A549 (cell line): ENCODE measurements at regions not wholly inside any gene's neighbourhood (a gene's known extent, or its start where the extent isn't known, plus 50 kb on each side); places are given as distances from the start of the nearest gene placed in this dataset.

Experiments used
- ATAC-seq, 2 experiments: fragments of 200-7000 bp in 1 of 2; fragments of >200 bp in 1 of 2; cut with Nextera tagmentation in 1 of 2; cut with Tn5 transposase in 1 of 2; 3 replicates each; pipeline versions ENCODE4 v1.8.0 to v1.9.1; 2018 to 2020; ENCODE audit warnings: mild to moderate bottlenecking in 1 of 2, moderate library complexity in 1 of 2
- CTCF ChIA-PET: fragments of 300-600 bp; sonication (Branson Sonifier 250); formaldehyde crosslinking; extraction: SDS; loops from one replicate; lab custom pipeline; 2021; ENCODE audit warnings: antibody characterized with exemption, inconsistent platforms; lab: Yijun Ruan, JAX
- POLR2A ChIA-PET: fragments of 350-600 bp; formaldehyde crosslinking; extraction: SDS; loops from one replicate; lab custom pipeline; 2021; ENCODE audit warnings: antibody characterized with exemption, inconsistent platforms; lab: Yijun Ruan, JAX
- DNase-seq, 2 experiments: peaks; one replicate each; pipeline versions ENCODE4 v3.0.0 to v3.0.0-alpha.2; 2011 to 2016; ENCODE audit warnings: low read depth in 1 of 2, low spot score in 1 of 2
- FAIRE-seq: peaks from 2 replicates; lab custom pipeline; 2011; peaks lifted over from hg19 to GRCh38; lab: Jason Lieb, UNC
- H3K27ac ChIP-seq, 2 experiments: fragments of >200 bp; sonication (Bioruptor Twin); formaldehyde crosslinking; 3 replicates each; pipeline ENCODE4 v1.5.1; 2016 to 2017
- H3K4me1 ChIP-seq: fragments of >200 bp; sonication (Bioruptor Twin); formaldehyde crosslinking; 3 replicates; pipeline ENCODE4 v1.6.1; 2016
- H3K4me2 ChIP-seq: fragments of >200 bp; sonication (Bioruptor Twin); formaldehyde crosslinking; 3 replicates; pipeline ENCODE4 v1.6.1; 2016
- H3K4me3 ChIP-seq: fragments of >200 bp; sonication (Bioruptor Twin); formaldehyde crosslinking; 3 replicates; pipeline ENCODE4 v1.5.1; 2016
- H3K9me3 ChIP-seq: fragments of >200 bp; sonication (Bioruptor Twin); formaldehyde crosslinking; 3 replicates; pipeline ENCODE4 v1.6.1; 2016
- BCL3 ChIP-seq: fragments of >200 bp; sonication (Bioruptor Twin); formaldehyde crosslinking; IDR thresholded peaks from 3 replicates; pipeline ENCODE4 v1.6.1; 2016
- CBX2 ChIP-seq: fragments of 200-600 bp; sonication (generic); IDR thresholded peaks from 2 replicates; pipeline ENCODE4 v1.6.1; 2016; ENCODE audit warnings: low read depth, mild to moderate bottlenecking, borderline replicate concordance
- CBX8 ChIP-seq: fragments of 200-600 bp; sonication (generic); IDR thresholded peaks from 2 replicates; pipeline ENCODE4 v1.6.1; 2016
- CHD2 ChIP-seq: fragments of 150-350 bp; IDR thresholded peaks from 2 replicates; pipeline ENCODE4 v1.6.1; 2014; ENCODE audit warnings: low read length; ENCODE audit not compliant: partially characterized antibody
- CHD4 ChIP-seq: fragments of 200-600 bp; sonication (generic); IDR thresholded peaks from 2 replicates; pipeline ENCODE4 v1.6.1; 2016; ENCODE audit warnings: antibody characterized with exemption, mild to moderate bottlenecking, borderline replicate concordance
- E2F6 ChIP-seq: IDR thresholded peaks from 2 replicates; pipeline ENCODE4 v1.6.1; 2012; ENCODE audit warnings: low read depth, borderline replicate concordance
- EP300 ChIP-seq, 2 experiments: fragments of >200 bp; sonication (Bioruptor Twin); formaldehyde crosslinking; IDR thresholded peaks; 2 replicates in 1 of 2; 3 replicates in 1 of 2; pipeline ENCODE4 v1.6.1; 2016 to 2017
- FOSB ChIP-seq: fragments of 250-450 bp; sonication (Bioruptor Pico); IDR thresholded peaks from 2 replicates; pipeline ENCODE4 v1.5.0; 2020; ENCODE audit warnings: mild to moderate bottlenecking, moderate library complexity
- FOXS1 ChIP-seq: fragments of 250-450 bp; sonication (Bioruptor Pico); IDR thresholded peaks from 2 replicates; pipeline ENCODE4 v1.5.0; 2020; ENCODE audit warnings: mild to moderate bottlenecking, moderate library complexity
- HMGXB4 ChIP-seq: fragments of 250-450 bp; sonication (Bioruptor Pico); IDR thresholded peaks from 2 replicates; pipeline ENCODE4 v1.5.0; 2021; ENCODE audit warnings: mild to moderate bottlenecking, moderate library complexity, borderline replicate concordance
- JUN ChIP-seq, 2 experiments: fragments of >200 bp; sonication (Bioruptor Twin); formaldehyde crosslinking; IDR thresholded peaks; 2 replicates in 1 of 2; 3 replicates in 1 of 2; pipeline ENCODE4 v1.6.1; 2016 to 2017
- JUNB ChIP-seq: fragments of >200 bp; sonication (Bioruptor Twin); formaldehyde crosslinking; IDR thresholded peaks from 2 replicates; pipeline ENCODE4 v1.6.1; 2016
- MAFK ChIP-seq: fragments of 450-650 bp; IDR thresholded peaks from 2 replicates; pipeline ENCODE4 v1.6.1; 2014; ENCODE audit not compliant: partially characterized antibody
- MAX ChIP-seq: IDR thresholded peaks from 2 replicates; pipeline ENCODE4 v1.6.1; 2012
- MAZ ChIP-seq: fragments of 150-350 bp; IDR thresholded peaks from 2 replicates; pipeline ENCODE4 v1.6.1; 2014; ENCODE audit warnings: antibody characterized with exemption, low read depth, low read length, borderline replicate concordance
- POLR2A ChIP-seq: IDR thresholded peaks from 2 replicates; pipeline ENCODE4 v1.6.1; 2012; ENCODE audit warnings: mild to moderate bottlenecking, low read length
- RCOR1 ChIP-seq: fragments of 150-350 bp; IDR thresholded peaks from 2 replicates; pipeline ENCODE4 v1.6.1; 2014; ENCODE audit warnings: antibody characterized with exemption, low read length, low read depth
- TFCP2L1 ChIP-seq: fragments of 250-450 bp; sonication (Bioruptor Pico); IDR thresholded peaks from 2 replicates; pipeline ENCODE4 v1.5.0; 2021; ENCODE audit warnings: mild to moderate bottlenecking
- ZFP36 ChIP-seq: fragments of 450-650 bp; IDR thresholded peaks from 2 replicates; pipeline ENCODE4 v1.6.1; 2014; ENCODE audit warnings: borderline replicate concordance; ENCODE audit not compliant: partially characterized antibody
- ZNF302 ChIP-seq: fragments of 250-450 bp; sonication (Bioruptor Pico); IDR thresholded peaks from 2 replicates; pipeline ENCODE4 v1.9.0; 2021; ENCODE audit warnings: inconsistent platforms, mild to moderate bottlenecking, moderate library complexity
- WGBS: methylation state at CpG from one replicate; pipeline ENCODE4 v1.1.6; 2017; ENCODE audit errors: missing lambda C conversion rate; 5-methylcytosine and 5-hydroxymethylcytosine counted together

- Histone ChIP-seq H3K4me2 (no peak overlapping the region), H3K4me1 (no peaks in the 10 kb centered on the region), H3K4me3 (no peak overlapping the region), H3K27ac (no peak overlapping the region), H3K9me3 (no peaks in the 10 kb centered on the region)
- FAIRE-seq (no peak), ATAC-seq (no peak), DNase-seq (no peak)
- POLR2A ChIA-PET: no interaction called here
- TF ChIP-seq RCOR1 (no peak), CHD4 (no peak), MAX (no peak), EP300 (IDR thresholded peaks at IDR 0.05) (no peak), FOSB (no peak), CHD2 (no peak), BCL3 (no peak)
- CTCF ChIA-PET: interaction anchor here (1.0 kb wide), 1 partner anchor 46 kb away, joined by 4 read pairs; no protein-coding TSS in a partner anchor
- 41% methylated on average over 5 of the region's 5 CpGs for whole genome bisulfite sequencing
Measured at GRCh38 chr2:100655936-100656534, 93.2 kb downstream of the PDCL3 start.

- no peak for FAIRE-seq
- no peak overlapping the region for H3K27ac ChIP-seq
- no peak for TF ChIP-seq FOXS1
- TF ChIP-seq CBX8: no peak
- TF ChIP-seq ZNF302 (CRISPR knock-in tag): no peak
- TF ChIP-seq POLR2A: no peak
- no peak for TF ChIP-seq ZFP36
- TF ChIP-seq RCOR1: no peak
- TF ChIP-seq MAFK: no peak
- no peak for TF ChIP-seq MAZ
- no peak for TF ChIP-seq HMGXB4 (CRISPR knock-in tag)
- TF ChIP-seq TFCP2L1 (CRISPR knock-in tag): no peak
- TF ChIP-seq JUN (IDR thresholded peaks at IDR 0.05): no peak
- no peak for TF ChIP-seq JUNB
- TF ChIP-seq CBX2: no peak
- TF ChIP-seq E2F6: no peak
- H3K4me2 ChIP-seq: no peak overlapping the region
- H3K4me1 ChIP-seq: no peaks in the 10 kb centered on the region
- ChIA-PET POLR2A (no interaction called here), CTCF (interaction anchor here (1.9 kb wide), 1 partner anchor 9 kb away, joined by 6 read pairs; no protein-coding TSS in a partner anchor)
- H3K4me3 ChIP-seq: no peak overlapping the region
- DNase-seq: no peak
- WGBS: 36% methylated on average over 4 of the region's 4 CpGs
- ATAC-seq: no peak
- no peaks in the 10 kb centered on the region for H3K9me3 ChIP-seq
Measured at GRCh38 chr2:100658017-100658416, 95.2 kb downstream of the PDCL3 start.
